Cerebellar nuclear complex (tissue), 1 donor: ENCODE measurements at regions not wholly inside any gene's neighbourhood (a gene's known extent, or its start where the extent isn't known, plus 50 kb on each side); places are given as distances from the start of the nearest gene placed in this dataset.
"Not testable (repeated sequence)": the region's sequence is repeated elsewhere in the genome, so short reads cannot be mapped to it uniquely, and the experiment has no call there.

Source experiments
- DNase-seq, 2 experiments: peaks; one replicate each; lab custom pipeline; 2025; lab: John Stamatoyannopoulos, UW

DNA sequence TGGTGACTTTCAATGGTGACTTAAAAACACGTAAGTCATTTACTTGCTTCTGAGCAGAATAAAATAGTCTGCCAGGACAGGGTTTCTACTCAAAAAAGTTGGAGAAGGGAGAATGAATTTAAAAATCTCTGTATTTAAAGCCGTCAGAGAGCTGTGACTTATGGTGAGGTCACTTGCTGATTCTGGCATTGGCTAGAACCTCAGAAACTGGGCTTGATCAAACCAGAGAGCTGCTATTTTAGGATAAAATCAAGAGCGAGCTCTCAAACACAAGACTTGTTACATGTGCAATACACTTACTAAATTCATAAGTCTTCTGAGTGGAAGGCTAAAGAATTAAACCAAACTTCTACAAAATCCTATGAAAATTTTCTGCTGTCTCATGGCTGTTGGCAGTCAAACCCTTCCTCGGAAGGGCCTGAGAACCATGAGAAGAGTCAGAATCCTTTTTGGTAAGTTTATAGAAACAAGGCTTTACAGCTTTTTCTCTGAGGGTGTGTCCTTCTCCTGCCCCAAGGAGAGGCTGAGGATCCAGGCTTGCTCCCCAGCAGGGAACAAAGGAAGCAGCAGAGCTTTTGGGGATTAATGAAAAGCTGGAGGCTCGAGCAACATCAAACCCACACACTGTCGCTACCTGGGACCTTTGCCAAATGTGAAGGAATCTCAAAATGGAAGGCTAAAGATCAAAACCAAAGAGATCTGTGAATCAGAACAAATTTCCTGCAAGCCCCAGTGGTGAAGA lies 816.4 kb downstream of the SOCS6 start:
- no peak for DNase-seq

- DNase-seq, result no peak
Measured at GRCh38 chr18:71079606-71080005, 790.8 kb downstream of the SOCS6 start.

DNA sequence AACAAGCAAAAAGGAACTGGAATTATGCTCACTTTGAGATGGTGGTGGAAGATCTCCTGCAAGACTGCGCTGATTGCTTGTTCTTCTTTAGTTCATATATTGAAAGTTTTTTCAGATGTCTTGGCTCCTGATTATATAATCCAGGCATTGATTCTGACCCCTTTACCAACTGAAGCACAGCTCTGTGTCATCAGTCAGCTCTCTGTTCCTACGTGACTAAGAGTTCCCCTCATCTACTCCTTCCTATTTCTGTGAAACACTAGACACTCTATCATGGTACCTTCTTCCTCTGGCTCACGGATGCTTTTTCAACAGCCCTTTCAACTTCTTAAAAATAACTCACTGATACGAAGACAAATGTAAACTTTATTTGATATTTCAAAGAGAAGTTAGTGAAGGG lies 788.6 kb downstream of the SOCS6 start:
- no peak for DNase-seq

DNA sequence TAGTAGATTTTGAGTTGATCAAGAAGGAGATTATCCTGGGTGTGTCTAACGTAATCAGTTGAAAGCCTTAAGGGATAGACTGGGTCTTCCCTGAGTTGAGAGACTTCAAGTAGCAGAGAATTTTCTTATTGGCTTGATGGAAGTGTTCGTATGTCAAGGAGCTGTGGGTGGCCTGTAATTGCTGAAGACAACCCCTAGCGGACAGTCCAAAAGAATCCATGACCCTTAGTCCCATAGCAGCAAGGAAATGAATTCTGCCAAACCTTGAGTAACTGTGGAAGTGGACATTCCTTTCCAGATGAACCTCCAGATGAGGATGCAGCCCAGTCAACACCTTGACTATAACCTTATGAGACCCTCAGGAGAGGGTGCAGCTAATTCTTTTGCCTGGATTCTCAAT lies 786.3 kb downstream of the SOCS6 start:
- DNase-seq, result no peak

- no peak for DNase-seq
Measured at GRCh38 chr18:71068338-71068737, 779.5 kb downstream of the SOCS6 start.

DNA sequence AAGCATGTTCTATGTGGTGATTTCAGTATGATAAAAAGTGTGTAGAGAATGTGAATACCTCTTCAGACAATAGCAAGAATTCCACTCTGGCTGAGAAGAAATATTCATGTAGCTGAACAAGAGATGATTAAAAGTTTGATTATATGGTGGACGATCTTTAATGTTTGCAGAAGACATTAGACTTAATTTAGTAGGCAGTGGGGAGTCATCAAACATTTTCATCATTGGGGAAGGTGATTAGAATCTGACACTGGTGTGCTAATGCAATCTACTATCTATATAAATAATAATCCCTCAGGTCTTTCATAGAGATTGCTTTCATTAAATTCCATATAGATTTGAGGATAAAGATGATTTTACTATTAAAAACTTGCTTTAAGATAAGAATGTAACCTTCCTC lies 761.0 kb downstream of the SOCS6 start:
- DNase-seq, result no peak

DNA sequence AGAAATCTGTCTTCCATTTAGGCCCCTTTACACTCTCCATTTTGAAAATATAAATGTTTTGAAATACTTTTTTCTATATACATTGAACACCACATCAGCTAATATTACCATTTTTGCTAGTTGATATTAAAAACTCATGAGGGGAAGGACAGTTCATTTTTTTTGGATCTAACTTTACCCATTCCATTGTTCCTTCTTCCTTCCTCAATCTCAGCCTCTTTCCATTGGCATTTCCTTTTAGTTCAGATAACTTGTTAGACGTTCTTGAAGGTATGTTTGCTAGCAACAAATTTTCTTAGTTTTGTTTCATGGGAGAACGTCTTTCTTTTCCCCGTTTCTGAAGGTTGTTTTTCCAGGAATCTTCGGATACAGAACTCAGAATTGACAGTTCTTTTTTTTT lies 759.0 kb downstream of the SOCS6 start:
- DNase-seq, result no peak

DNA sequence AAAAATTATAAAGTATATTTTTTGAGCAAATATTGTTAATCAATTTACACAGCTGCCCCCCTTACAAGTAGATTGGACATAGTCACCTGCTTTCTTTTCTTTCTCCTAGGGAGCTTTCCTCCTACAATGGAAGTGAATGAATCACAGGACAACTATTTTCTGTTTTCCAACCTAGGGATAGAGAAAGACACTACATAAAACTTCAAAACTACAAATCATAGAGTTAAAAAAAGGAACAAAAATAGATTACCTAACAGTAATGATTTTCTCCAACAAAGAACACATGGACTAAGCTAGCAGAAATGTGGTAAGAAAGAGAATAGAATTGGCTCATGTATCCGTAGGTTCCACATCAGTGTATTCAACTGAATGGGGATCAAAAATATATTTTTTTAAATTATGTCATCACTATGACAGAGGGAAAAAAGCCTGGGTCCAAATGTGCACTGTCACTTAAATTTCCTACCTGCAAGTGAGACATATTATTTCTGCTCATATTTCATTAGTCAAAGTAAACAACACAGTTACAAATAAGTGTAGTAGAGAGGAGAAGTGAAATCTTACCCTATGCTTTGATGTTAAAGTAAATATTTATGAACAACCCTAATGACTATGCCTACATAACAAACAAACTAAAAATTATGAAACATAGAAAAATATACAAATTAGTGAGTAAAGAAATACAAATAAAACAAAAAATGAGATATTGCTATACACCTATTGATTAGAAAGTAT lies 756.7 kb downstream of the SOCS6 start:
- DNase-seq, result no peak

GRCh38 chr18:71040161-71040560 lies 751.3 kb downstream of the SOCS6 start:
- no peak for DNase-seq

GRCh38 chr18:71038196-71038595 lies 749.4 kb downstream of the SOCS6 start:
- DNase-seq, result no peak

DNA sequence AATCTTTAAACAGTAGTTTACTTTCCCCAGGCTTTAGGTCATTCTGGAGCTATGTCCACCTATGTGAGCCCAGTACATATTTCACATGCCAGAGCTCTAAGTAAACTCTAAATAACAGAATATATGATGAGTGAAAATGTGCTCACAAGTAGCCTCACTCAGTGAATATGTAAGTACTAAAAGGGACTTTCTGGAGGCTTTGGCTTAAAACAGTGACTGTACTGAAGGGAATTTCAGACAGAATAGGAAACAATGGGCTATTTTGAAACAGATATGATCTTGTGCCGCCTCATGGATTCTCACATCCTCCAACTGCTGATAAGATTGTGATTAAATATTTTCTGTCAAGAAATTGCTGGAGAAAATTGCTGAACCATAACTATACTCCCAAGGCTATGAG lies 747.9 kb downstream of the SOCS6 start:
- no peak for DNase-seq

GRCh38 chr18:71031296-71032191 lies 742.7 kb downstream of the SOCS6 start:
- DNase-seq, result not testable (repeated sequence)

DNA sequence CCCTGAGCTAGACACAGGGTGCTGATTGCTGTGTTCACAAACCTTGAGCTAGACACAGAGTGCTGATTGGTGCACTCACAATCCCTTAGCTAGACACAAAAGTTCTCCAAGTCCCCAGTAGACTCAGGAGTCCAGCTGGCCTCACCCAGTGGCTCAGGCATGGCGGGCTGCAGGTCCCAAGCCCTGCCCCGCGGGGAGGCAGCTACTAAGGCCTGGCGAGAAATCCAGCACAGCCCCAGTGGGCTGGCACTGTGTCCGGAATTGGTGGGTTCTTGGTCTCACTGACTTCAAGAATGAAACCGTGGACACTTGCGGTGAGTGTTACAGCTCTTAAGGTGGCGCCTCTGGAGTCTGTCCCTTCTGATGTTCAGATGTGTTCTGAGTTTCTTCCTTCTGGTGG lies 741.2 kb downstream of the SOCS6 start:
- DNase-seq, result not testable (repeated sequence)

GRCh38 chr18:71028285-71028762 lies 739.5 kb downstream of the SOCS6 start:
- DNase-seq, result no peak

GRCh38 chr18:71027531-71027930 lies 738.7 kb downstream of the SOCS6 start:
- no peak for DNase-seq

DNA sequence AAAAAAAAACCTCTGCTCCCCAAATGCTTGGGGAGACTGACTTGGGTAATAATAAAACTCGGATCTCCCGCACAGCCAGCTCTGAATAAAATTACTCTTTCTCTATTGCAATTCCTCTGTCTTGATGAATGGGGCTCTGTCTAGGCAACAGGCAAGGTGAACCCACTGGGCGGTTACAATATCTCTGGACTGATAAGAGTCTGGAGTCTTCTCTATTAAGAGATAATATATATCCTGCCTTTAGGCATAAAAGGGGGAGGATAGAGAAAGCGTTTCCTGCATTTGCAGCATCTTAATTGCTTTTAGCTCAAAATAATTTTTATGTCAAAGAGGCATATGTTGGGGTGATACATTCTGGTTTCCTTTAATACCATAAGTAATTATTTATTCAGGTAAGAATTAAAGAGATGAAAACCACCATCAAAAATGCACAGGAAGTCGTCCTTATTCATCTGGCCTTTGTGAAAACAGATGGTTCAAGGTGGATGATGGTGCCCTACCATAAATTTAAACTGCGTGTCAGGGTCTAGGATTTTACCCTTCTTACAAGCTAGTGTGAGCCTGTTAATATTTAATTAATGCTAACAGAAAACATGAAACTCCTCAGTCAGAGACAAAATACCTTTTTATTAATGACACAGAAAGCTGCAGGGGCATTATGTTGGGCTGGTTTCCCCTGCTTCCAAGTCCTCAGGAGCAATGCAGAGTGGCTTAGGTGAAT lies 736.8 kb downstream of the SOCS6 start:
- DNase-seq, result no peak

DNA sequence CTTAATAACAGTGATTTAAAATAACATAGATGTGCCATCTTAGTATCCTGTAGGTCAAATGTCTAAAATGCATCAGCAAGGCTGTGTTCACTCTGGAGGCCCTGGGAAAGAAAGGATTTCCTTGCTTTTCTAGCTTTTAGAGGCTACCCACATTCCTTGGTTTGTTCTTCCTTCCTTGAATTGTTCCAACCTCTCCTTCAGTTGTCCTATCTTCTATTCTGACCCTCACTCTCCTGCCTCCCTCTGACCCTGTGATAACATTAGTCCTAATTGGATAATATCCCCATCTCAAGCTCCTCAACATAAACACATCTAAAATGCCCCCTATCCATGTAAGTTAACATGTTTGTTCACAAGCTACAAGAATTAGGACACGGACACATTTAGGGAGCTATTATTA lies 733.5 kb downstream of the SOCS6 start:
- no peak for DNase-seq

DNA sequence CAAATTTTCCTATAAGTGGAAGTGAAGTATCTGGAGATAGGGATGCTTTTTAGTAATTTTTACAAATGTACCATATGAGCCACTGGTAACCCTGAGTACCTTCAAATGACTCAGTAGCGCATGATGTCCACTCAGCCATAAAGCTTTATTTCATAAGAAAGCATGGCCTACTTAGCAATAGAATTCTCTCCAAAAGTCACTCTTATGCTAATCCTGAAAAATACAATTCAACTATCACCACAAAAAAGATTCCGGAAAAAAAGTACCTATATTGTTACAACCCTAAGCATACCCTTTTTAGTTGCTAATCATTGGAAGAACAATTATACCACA lies 732.2 kb downstream of the SOCS6 start:
- DNase-seq, result no peak

GRCh38 chr18:71020342-71021029 lies 731.6 kb downstream of the SOCS6 start:
- no peak for DNase-seq

- DNase-seq, result no peak
Measured at GRCh38 chr18:71018816-71019215, 730.0 kb downstream of the SOCS6 start.

DNA sequence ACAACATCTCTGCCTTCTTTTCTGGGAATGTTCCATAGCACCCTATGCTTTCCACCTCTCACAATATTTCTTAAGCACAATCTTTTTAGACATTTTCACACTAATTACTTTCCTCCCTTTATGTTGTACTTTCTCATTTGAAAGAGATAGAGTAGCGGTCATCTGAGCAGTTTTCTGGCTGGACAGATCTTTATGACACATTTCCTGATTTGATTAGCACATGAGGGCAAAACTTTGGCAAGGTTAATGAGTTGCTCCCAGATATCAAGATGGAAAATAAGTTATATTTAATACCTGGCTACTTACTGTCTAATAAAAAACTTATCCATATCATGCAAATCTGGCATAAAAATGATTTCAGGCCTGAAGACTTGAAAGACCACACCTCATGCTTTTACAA lies 723.9 kb downstream of the SOCS6 start:
- no peak for DNase-seq
